GM23338 (cell line): ENCODE measurements at regions not wholly inside any gene's neighbourhood (a gene's known extent, or its start where the extent isn't known, plus 50 kb on each side); places are given as distances from the start of the nearest gene placed in this dataset.
A peak's percentile ranks its signal among the peaks of the same experiment; 100 is the strongest.

ENCODE experiments used
- ATAC-seq: fragments of 200-7000 bp; cut with Tn5 transposase; 3 replicates; pipeline ENCODE4 v1.9.1; 2020
- DNase-seq: peaks from one replicate; pipeline ENCODE4 v3.0.0-alpha.2; 2015; ENCODE audit warnings: low spot score
- H2AFZ ChIP-seq: fragments of 200-600 bp; sonication (generic); 2 replicates; pipeline ENCODE4 v1.8.0; 2016; ENCODE audit warnings: antibody characterized with exemption, mild to moderate bottlenecking, moderate library complexity
- H3F3A ChIP-seq: fragments of 200-600 bp; sonication (generic); replicated peaks from 2 replicates; pipeline ENCODE4 v1.8.0; 2017; ENCODE audit warnings: antibody characterized with exemption, mixed run types, low read depth
- H3K27ac ChIP-seq: fragments of 200-600 bp; sonication (generic); 2 replicates; pipeline ENCODE4 v1.6.1; 2016; ENCODE audit warnings: low read depth
- H3K27me3 ChIP-seq: fragments of 200-600 bp; sonication (generic); 2 replicates; pipeline ENCODE4 v1.8.0; 2016; ENCODE audit warnings: mild to moderate bottlenecking, mixed run types, moderate library complexity; ENCODE audit not compliant: insufficient read depth
- H3K36me3 ChIP-seq: fragments of 200-600 bp; sonication (generic); 2 replicates; pipeline ENCODE4 v1.8.0; 2016; ENCODE audit warnings: mild to moderate bottlenecking; ENCODE audit not compliant: insufficient read depth
- H3K4me1 ChIP-seq: fragments of 200-600 bp; sonication (generic); 2 replicates; pipeline ENCODE4 v1.8.0; 2016; ENCODE audit warnings: mild to moderate bottlenecking, moderate library complexity; ENCODE audit not compliant: insufficient read depth
- H3K4me2 ChIP-seq: fragments of 200-600 bp; sonication (generic); 2 replicates; pipeline ENCODE4 v1.7.1; 2017; ENCODE audit warnings: mixed run types
- H3K4me3 ChIP-seq: fragments of 200-600 bp; sonication (generic); 2 replicates; pipeline ENCODE4 v1.6.1; 2016; ENCODE audit warnings: mixed run types
- H3K79me2 ChIP-seq: fragments of 200-600 bp; sonication (generic); replicated peaks from 2 replicates; pipeline ENCODE4 v1.8.0; 2017; ENCODE audit warnings: mild to moderate bottlenecking; ENCODE audit not compliant: insufficient read depth
- H3K9me2 ChIP-seq: fragments of 200-600 bp; sonication (generic); 2 replicates; pipeline ENCODE4 v1.8.0; 2017; ENCODE audit not compliant: insufficient read depth
- H4K20me1 ChIP-seq: fragments of 200-600 bp; sonication (generic); replicated peaks from 2 replicates; pipeline ENCODE4 v1.8.0; 2017; ENCODE audit warnings: mild to moderate bottlenecking; ENCODE audit not compliant: insufficient read depth
- H3K27ac Mint-ChIP-seq: 2 replicates; pipeline ENCODE4 v1.8.0; 2020; ENCODE audit warnings: inconsistent platforms, mild to moderate bottlenecking, moderate library complexity, mixed read lengths
- H3K27me3 Mint-ChIP-seq: 3 replicates; pipeline ENCODE4 v1.8.0; 2022; ENCODE audit warnings: low read depth, mild to moderate bottlenecking, moderate library complexity, mixed read lengths, inconsistent platforms; ENCODE audit not compliant: insufficient read depth, poor library complexity
- H3K36me3 Mint-ChIP-seq: 3 replicates; pipeline ENCODE4 v1.8.0; 2021; ENCODE audit warnings: low read depth, mild to moderate bottlenecking, inconsistent platforms, moderate library complexity, mixed read lengths
- H3K4me1 Mint-ChIP-seq: 3 replicates; pipeline ENCODE4 v1.8.0; 2020; ENCODE audit warnings: mild to moderate bottlenecking, inconsistent platforms, mixed read lengths
- H3K4me3 Mint-ChIP-seq: 3 replicates; pipeline ENCODE4 v1.8.0; 2021; ENCODE audit warnings: moderate library complexity, mild to moderate bottlenecking, inconsistent platforms, mixed read lengths
- H3K9me3 Mint-ChIP-seq: 3 replicates; pipeline ENCODE4 v1.8.0; 2020; ENCODE audit warnings: moderate library complexity, mild to moderate bottlenecking, inconsistent platforms, mixed read lengths
- CREB1 ChIP-seq: fragments of 250-450 bp; sonication (Bioruptor Pico); IDR thresholded peaks from 2 replicates; pipeline ENCODE4 v1.5.0; 2020; ENCODE audit warnings: low read depth, mild to moderate bottlenecking, moderate library complexity
- POLR2AphosphoS5 ChIP-seq: IDR thresholded peaks from 2 replicates; pipeline ENCODE4 v1.6.1; 2016; ENCODE audit warnings: antibody characterized with exemption, low read depth
- TF ChIP-seq, protein P1 (sequence below): fragments of 250-450 bp; sonication (Bioruptor Pico); IDR thresholded peaks from 2 replicates; pipeline ENCODE4 v1.5.0; 2020; ENCODE audit warnings: mild to moderate bottlenecking, moderate library complexity
- TF ChIP-seq, protein P2 (sequence below), 2 experiments: fragments of 200-600 bp in 1 of 2; sonication (generic) in 1 of 2; conservative IDR thresholded peaks; 2 replicates each; pipeline versions ENCODE4 v1.5.1 to v1.6.1; 2016 to 2017; ENCODE audit warnings: antibody characterized with exemption in 2 of 2, low read depth in 2 of 2, mild to moderate bottlenecking in 2 of 2, moderate library complexity in 1 of 2
- TF ChIP-seq, protein P3 (sequence below): IDR thresholded peaks from one replicate; pipeline ENCODE4 v1.6.1; 2018; ENCODE audit warnings: antibody characterized with exemption; ENCODE audit not compliant: unreplicated experiment
- TF ChIP-seq, protein P4 (sequence below): IDR thresholded peaks from 2 replicates; pipeline ENCODE4 v1.6.1; 2016; ENCODE audit warnings: antibody characterized with exemption

DNA sequence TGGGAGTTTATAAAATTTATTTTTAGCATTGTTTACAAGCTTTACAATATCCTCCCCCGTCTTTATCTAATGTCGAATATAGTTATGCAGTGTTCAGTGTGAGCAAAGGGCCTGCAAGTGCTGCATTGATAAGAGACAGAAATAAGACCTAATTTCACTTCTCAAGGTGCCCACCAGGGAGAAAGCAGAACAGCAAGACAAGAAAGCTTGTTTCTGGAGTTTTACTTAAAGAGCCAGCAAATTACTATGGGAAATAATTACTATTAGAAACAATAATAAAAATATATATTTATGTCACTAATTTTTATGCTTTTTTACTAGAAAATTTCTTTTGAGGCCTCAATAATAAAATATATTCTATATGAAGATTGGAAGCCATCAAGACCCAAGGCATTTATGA, 2677.7 kb downstream of the ARAP2 start:
- Mint-ChIP-seq H3K4me3 (no peak overlapping the region), H3K27ac (no peak overlapping the region), H3K9me3 (no peaks in the 10 kb centered on the region), H3K27me3 (peaks cover 3% of the 10 kb centered on the region), H3K4me1 (no peaks in the 10 kb centered on the region), H3K36me3 (no peaks in the 10 kb centered on the region)
- Histone ChIP-seq H3K79me2 (no peaks in the 10 kb centered on the region), H3K4me2 (no peak overlapping the region), H3K4me1 (peaks cover 2% of the 10 kb centered on the region; the same call in 1 of the 2 replicates), H3F3A (no peaks in the 10 kb centered on the region), H3K9me2 (no peaks in the 10 kb centered on the region), H3K36me3 (no peaks in the 10 kb centered on the region), H2AFZ (no peak overlapping the region), H3K27me3 (no peaks in the 10 kb centered on the region), H4K20me1 (no peaks in the 10 kb centered on the region), H3K4me3 (no peak overlapping the region), H3K27ac (no peak overlapping the region)
- ATAC-seq: no peak
- TF ChIP-seq POLR2AphosphoS5: no peak
- TF ChIP-seq, protein P1, sequence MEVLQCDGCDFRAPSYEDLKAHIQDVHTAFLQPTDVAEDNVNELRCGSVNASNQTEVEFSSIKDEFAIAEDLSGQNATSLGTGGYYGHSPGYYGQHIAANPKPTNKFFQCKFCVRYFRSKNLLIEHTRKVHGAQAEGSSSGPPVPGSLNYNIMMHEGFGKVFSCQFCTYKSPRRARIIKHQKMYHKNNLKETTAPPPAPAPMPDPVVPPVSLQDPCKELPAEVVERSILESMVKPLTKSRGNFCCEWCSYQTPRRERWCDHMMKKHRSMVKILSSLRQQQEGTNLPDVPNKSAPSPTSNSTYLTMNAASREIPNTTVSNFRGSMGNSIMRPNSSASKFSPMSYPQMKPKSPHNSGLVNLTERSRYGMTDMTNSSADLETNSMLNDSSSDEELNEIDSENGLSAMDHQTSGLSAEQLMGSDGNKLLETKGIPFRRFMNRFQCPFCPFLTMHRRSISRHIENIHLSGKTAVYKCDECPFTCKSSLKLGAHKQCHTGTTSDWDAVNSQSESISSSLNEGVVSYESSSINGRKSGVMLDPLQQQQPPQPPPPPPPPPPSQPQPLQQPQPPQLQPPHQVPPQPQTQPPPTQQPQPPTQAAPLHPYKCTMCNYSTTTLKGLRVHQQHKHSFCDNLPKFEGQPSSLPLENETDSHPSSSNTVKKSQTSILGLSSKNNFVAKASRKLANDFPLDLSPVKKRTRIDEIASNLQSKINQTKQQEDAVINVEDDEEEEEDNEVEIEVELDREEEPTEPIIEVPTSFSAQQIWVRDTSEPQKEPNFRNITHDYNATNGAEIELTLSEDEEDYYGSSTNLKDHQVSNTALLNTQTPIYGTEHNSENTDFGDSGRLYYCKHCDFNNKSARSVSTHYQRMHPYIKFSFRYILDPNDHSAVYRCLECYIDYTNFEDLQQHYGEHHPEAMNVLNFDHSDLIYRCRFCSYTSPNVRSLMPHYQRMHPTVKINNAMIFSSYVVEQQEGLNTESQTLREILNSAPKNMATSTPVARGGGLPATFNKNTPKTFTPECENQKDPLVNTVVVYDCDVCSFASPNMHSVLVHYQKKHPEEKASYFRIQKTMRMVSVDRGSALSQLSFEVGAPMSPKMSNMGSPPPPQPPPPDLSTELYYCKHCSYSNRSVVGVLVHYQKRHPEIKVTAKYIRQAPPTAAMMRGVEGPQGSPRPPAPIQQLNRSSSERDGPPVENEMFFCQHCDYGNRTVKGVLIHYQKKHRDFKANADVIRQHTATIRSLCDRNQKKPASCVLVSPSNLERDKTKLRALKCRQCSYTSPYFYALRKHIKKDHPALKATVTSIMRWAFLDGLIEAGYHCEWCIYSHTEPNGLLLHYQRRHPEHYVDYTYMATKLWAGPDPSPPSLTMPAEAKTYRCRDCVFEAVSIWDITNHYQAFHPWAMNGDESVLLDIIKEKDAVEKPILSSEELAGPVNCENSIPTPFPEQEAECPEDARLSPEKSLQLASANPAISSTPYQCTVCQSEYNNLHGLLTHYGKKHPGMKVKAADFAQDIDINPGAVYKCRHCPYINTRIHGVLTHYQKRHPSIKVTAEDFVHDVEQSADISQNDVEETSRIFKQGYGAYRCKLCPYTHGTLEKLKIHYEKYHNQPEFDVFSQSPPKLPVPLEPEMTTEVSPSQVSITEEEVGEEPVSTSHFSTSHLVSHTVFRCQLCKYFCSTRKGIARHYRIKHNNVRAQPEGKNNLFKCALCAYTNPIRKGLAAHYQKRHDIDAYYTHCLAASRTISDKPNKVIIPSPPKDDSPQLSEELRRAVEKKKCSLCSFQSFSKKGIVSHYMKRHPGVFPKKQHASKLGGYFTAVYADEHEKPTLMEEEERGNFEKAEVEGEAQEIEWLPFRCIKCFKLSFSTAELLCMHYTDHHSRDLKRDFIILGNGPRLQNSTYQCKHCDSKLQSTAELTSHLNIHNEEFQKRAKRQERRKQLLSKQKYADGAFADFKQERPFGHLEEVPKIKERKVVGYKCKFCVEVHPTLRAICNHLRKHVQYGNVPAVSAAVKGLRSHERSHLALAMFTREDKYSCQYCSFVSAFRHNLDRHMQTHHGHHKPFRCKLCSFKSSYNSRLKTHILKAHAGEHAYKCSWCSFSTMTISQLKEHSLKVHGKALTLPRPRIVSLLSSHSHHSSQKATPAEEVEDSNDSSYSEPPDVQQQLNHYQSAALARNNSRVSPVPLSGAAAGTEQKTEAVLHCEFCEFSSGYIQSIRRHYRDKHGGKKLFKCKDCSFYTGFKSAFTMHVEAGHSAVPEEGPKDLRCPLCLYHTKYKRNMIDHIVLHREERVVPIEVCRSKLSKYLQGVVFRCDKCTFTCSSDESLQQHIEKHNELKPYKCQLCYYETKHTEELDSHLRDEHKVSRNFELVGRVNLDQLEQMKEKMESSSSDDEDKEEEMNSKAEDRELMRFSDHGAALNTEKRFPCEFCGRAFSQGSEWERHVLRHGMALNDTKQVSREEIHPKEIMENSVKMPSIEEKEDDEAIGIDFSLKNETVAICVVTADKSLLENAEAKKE: no peak
- TF ChIP-seq, protein P2, sequence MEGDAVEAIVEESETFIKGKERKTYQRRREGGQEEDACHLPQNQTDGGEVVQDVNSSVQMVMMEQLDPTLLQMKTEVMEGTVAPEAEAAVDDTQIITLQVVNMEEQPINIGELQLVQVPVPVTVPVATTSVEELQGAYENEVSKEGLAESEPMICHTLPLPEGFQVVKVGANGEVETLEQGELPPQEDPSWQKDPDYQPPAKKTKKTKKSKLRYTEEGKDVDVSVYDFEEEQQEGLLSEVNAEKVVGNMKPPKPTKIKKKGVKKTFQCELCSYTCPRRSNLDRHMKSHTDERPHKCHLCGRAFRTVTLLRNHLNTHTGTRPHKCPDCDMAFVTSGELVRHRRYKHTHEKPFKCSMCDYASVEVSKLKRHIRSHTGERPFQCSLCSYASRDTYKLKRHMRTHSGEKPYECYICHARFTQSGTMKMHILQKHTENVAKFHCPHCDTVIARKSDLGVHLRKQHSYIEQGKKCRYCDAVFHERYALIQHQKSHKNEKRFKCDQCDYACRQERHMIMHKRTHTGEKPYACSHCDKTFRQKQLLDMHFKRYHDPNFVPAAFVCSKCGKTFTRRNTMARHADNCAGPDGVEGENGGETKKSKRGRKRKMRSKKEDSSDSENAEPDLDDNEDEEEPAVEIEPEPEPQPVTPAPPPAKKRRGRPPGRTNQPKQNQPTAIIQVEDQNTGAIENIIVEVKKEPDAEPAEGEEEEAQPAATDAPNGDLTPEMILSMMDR (conservative IDR thresholded peaks at IDR 0.05; ENCODE audit: low read depth in 2 of 2): no peak
- no peak for TF ChIP-seq CREB1 (CRISPR knock-in tag)
- TF ChIP-seq, protein P3, sequence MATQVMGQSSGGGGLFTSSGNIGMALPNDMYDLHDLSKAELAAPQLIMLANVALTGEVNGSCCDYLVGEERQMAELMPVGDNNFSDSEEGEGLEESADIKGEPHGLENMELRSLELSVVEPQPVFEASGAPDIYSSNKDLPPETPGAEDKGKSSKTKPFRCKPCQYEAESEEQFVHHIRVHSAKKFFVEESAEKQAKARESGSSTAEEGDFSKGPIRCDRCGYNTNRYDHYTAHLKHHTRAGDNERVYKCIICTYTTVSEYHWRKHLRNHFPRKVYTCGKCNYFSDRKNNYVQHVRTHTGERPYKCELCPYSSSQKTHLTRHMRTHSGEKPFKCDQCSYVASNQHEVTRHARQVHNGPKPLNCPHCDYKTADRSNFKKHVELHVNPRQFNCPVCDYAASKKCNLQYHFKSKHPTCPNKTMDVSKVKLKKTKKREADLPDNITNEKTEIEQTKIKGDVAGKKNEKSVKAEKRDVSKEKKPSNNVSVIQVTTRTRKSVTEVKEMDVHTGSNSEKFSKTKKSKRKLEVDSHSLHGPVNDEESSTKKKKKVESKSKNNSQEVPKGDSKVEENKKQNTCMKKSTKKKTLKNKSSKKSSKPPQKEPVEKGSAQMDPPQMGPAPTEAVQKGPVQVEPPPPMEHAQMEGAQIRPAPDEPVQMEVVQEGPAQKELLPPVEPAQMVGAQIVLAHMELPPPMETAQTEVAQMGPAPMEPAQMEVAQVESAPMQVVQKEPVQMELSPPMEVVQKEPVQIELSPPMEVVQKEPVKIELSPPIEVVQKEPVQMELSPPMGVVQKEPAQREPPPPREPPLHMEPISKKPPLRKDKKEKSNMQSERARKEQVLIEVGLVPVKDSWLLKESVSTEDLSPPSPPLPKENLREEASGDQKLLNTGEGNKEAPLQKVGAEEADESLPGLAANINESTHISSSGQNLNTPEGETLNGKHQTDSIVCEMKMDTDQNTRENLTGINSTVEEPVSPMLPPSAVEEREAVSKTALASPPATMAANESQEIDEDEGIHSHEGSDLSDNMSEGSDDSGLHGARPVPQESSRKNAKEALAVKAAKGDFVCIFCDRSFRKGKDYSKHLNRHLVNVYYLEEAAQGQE: no peak
- TF ChIP-seq, protein P4, sequence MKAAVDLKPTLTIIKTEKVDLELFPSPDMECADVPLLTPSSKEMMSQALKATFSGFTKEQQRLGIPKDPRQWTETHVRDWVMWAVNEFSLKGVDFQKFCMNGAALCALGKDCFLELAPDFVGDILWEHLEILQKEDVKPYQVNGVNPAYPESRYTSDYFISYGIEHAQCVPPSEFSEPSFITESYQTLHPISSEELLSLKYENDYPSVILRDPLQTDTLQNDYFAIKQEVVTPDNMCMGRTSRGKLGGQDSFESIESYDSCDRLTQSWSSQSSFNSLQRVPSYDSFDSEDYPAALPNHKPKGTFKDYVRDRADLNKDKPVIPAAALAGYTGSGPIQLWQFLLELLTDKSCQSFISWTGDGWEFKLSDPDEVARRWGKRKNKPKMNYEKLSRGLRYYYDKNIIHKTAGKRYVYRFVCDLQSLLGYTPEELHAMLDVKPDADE: no peak
- peak; percentile 8 for DNase-seq
